ENCODE measurements at regions not wholly inside any gene's neighbourhood (a gene's known extent, or its start where the extent isn't known, plus 50 kb on each side); places are given as distances from the start of the nearest gene placed in this dataset.

DNA sequence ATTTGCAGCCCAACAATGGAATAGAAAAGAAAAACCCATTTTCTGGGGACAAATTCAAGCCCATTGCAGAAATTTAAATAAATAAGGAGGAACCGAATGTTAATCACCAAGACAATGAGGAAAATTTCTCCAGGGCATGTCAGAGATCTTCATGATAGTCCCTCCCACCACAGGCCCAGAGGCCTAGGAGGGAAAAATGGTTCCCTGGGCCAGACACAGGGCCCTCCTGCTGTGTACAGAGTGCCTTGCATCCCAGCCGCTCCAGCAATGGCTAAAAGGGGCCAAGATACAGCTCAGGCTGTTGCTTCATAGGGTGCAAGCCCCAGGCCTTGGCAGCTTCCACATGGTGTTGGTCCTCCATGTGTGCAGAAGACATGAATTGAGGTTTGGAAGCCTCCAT lies 73.4 kb upstream of the FOXE1 start:
- Histone ChIP-seq H3K27ac (replicated peaks) (no peak overlapping the region), H3K27me3 (ENCODE audit: insufficient read depth, poor library complexity, severe bottlenecking) (no peaks in the 10 kb centered on the region), H3K4me3 (replicated peaks; ENCODE audit: insufficient read depth, low read length) (no peak overlapping the region)
- DNase-seq (ENCODE audit: low read depth in 1 of 2, low spot score in 1 of 2), result no peak
- TF ChIP-seq, protein P1, sequence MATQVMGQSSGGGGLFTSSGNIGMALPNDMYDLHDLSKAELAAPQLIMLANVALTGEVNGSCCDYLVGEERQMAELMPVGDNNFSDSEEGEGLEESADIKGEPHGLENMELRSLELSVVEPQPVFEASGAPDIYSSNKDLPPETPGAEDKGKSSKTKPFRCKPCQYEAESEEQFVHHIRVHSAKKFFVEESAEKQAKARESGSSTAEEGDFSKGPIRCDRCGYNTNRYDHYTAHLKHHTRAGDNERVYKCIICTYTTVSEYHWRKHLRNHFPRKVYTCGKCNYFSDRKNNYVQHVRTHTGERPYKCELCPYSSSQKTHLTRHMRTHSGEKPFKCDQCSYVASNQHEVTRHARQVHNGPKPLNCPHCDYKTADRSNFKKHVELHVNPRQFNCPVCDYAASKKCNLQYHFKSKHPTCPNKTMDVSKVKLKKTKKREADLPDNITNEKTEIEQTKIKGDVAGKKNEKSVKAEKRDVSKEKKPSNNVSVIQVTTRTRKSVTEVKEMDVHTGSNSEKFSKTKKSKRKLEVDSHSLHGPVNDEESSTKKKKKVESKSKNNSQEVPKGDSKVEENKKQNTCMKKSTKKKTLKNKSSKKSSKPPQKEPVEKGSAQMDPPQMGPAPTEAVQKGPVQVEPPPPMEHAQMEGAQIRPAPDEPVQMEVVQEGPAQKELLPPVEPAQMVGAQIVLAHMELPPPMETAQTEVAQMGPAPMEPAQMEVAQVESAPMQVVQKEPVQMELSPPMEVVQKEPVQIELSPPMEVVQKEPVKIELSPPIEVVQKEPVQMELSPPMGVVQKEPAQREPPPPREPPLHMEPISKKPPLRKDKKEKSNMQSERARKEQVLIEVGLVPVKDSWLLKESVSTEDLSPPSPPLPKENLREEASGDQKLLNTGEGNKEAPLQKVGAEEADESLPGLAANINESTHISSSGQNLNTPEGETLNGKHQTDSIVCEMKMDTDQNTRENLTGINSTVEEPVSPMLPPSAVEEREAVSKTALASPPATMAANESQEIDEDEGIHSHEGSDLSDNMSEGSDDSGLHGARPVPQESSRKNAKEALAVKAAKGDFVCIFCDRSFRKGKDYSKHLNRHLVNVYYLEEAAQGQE (IDR thresholded peaks at IDR 0.05; ENCODE audit: insufficient replicate concordance, low read depth), result no peak
- TF ChIP-seq POLR2AphosphoS5 (IDR thresholded peaks at IDR 0.05; ENCODE audit: low read depth) (no peak), GABPA (IDR thresholded peaks at IDR 0.05; ENCODE audit: low read depth) (no peak)

DNA sequence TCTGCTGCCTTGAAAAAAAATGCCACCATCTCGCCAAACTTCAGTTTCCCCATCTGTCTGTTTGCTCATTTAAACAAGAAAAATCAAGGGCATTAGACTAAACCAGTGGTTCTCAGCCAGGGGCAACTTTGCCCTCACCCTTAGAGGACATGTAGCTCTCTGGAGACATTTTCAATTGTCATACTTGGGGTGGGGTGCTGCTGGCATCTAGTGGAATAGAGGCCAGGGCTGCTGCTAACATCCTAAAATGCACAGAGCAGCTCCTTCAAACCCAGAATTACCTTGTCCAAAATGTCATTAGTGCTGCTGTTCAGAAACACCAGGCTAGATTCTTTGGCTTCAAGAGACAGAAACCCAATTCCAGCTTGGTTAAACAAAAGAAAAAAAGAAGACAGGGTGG lies 71.1 kb upstream of the FOXE1 start:
- H3K27ac ChIP-seq (replicated peaks), result no peak overlapping the region
- no peaks in the 10 kb centered on the region for H3K27me3 ChIP-seq (ENCODE audit: insufficient read depth, poor library complexity, severe bottlenecking)
- no peak for DNase-seq (ENCODE audit: low read depth in 1 of 2, low spot score in 1 of 2)
- TF ChIP-seq SPI1 (IDR thresholded peaks at IDR 0.05; ENCODE audit: borderline replicate concordance, low read depth) (no peak), POLR2AphosphoS5 (IDR thresholded peaks at IDR 0.05; ENCODE audit: low read depth) (no peak), GABPA (IDR thresholded peaks at IDR 0.05; ENCODE audit: low read depth) (no peak)
- TF ChIP-seq, protein P1 (IDR thresholded peaks at IDR 0.05; ENCODE audit: insufficient replicate concordance, low read depth), result no peak
- TF ChIP-seq, protein P2, sequence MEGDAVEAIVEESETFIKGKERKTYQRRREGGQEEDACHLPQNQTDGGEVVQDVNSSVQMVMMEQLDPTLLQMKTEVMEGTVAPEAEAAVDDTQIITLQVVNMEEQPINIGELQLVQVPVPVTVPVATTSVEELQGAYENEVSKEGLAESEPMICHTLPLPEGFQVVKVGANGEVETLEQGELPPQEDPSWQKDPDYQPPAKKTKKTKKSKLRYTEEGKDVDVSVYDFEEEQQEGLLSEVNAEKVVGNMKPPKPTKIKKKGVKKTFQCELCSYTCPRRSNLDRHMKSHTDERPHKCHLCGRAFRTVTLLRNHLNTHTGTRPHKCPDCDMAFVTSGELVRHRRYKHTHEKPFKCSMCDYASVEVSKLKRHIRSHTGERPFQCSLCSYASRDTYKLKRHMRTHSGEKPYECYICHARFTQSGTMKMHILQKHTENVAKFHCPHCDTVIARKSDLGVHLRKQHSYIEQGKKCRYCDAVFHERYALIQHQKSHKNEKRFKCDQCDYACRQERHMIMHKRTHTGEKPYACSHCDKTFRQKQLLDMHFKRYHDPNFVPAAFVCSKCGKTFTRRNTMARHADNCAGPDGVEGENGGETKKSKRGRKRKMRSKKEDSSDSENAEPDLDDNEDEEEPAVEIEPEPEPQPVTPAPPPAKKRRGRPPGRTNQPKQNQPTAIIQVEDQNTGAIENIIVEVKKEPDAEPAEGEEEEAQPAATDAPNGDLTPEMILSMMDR (IDR thresholded peaks at IDR 0.05; ENCODE audit: insufficient read depth, low read length), result no peak
- H3K4me3 ChIP-seq (replicated peaks; ENCODE audit: insufficient read depth, low read length), result no peak overlapping the region

DNA sequence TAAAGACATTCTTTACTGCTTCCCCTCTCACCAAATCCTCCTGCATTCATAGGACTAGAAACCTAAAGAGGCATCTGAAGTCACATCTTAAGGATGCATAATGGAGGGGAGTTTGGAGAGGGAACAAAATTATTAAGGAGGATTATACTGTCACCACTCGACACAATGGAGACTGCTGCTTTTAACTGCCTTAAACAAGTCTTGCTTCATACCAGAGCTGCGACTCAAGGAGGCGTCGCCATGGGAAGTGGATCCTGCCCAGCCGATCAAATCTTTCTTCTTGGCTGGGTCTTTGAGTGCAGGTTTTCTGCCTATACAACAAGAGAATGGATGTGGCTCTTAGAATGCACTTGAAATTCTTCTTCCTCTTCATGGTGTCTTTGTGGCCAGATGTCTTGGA lies 66.7 kb upstream of the FOXE1 start:
- no peak overlapping the region for H3K4me3 ChIP-seq (replicated peaks; ENCODE audit: insufficient read depth, low read length)
- no peak for DNase-seq (ENCODE audit: low read depth in 1 of 2, low spot score in 1 of 2)
- TF ChIP-seq GABPA (IDR thresholded peaks at IDR 0.05; ENCODE audit: low read depth) (no peak), POLR2AphosphoS5 (IDR thresholded peaks at IDR 0.05; ENCODE audit: low read depth) (no peak), SPI1 (IDR thresholded peaks at IDR 0.05; ENCODE audit: borderline replicate concordance, low read depth) (no peak)
- TF ChIP-seq, protein P2 (IDR thresholded peaks at IDR 0.05; ENCODE audit: insufficient read depth, low read length), result no peak
- TF ChIP-seq, protein P1 (IDR thresholded peaks at IDR 0.05; ENCODE audit: insufficient replicate concordance, low read depth), result no peak
- no peak overlapping the region for H3K27ac ChIP-seq (replicated peaks)
- no peaks in the 10 kb centered on the region for H3K27me3 ChIP-seq (ENCODE audit: insufficient read depth, poor library complexity, severe bottlenecking)

DNA sequence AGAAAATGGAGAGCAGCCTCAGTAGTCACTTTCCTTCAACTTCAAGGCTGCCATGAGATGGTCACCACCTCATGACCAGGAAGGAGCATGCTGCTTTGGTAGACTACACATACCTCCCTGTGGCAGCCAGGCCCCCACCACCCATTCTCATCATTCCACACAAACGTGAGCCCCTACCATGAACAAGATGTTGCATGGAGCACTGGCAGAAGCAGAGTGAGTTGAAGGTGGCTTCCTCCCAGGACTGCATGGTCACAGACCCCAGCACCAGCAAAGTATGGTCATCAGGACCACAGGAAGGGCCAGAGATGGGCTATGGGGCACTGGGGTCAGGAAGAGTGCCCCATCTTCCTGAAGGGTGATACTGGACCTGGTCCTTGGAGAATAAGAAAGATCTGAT lies 65.5 kb upstream of the FOXE1 start:
- TF ChIP-seq, protein P2 (IDR thresholded peaks at IDR 0.05; ENCODE audit: insufficient read depth, low read length), result no peak
- TF ChIP-seq POLR2AphosphoS5 (IDR thresholded peaks at IDR 0.05; ENCODE audit: low read depth), result no peak
- no peak for TF ChIP-seq GABPA (IDR thresholded peaks at IDR 0.05; ENCODE audit: low read depth)
- no peak for TF ChIP-seq SPI1 (IDR thresholded peaks at IDR 0.05; ENCODE audit: borderline replicate concordance, low read depth)
- TF ChIP-seq, protein P1 (IDR thresholded peaks at IDR 0.05; ENCODE audit: insufficient replicate concordance, low read depth), result no peak
- no peak for DNase-seq (ENCODE audit: low read depth in 1 of 2, low spot score in 1 of 2)
- peaks cover 5% of the 10 kb centered on the region for H3K27me3 ChIP-seq (ENCODE audit: insufficient read depth, poor library complexity, severe bottlenecking)
- no peak overlapping the region for H3K27ac ChIP-seq (replicated peaks)
- no peak overlapping the region for H3K4me3 ChIP-seq (replicated peaks; ENCODE audit: insufficient read depth, low read length)

All from HL-60 (cell line).